RWPE2 (cell line): ENCODE measurements at regions not wholly inside any gene's neighbourhood (a gene's known extent, or its start where the extent isn't known, plus 50 kb on each side); places are given as distances from the start of the nearest gene placed in this dataset.

Source experiments
- ATAC-seq: fragments of 200-7000 bp; cut with Tn5 transposase; 3 replicates; pipeline ENCODE4 v1.9.1; 2021; ENCODE audit warnings: low read depth
- DNase-seq: peaks from one replicate; pipeline ENCODE4 v3.0.0-alpha.2; 2020; ENCODE audit warnings: low spot score
- H3K27ac ChIP-seq: fragments of 450-650 bp; 2 replicates; pipeline ENCODE4 v1.5.1; 2017; ENCODE audit warnings: mild to moderate bottlenecking; ENCODE audit not compliant: poor library complexity, severe bottlenecking
- H3K27me3 ChIP-seq: fragments of 250-450 bp; sonication (Bioruptor Pico); 2 replicates; pipeline ENCODE4 v1.5.1; 2021; ENCODE audit warnings: mild to moderate bottlenecking, moderate library complexity; ENCODE audit not compliant: insufficient read depth, poor library complexity, severe bottlenecking
- H3K36me3 ChIP-seq: fragments of 250-450 bp; sonication (Bioruptor Pico); 2 replicates; pipeline ENCODE4 v1.5.1; 2020; ENCODE audit warnings: low read depth, mild to moderate bottlenecking, moderate library complexity
- H3K4me1 ChIP-seq: fragments of 250-450 bp; sonication (Bioruptor Pico); 2 replicates; pipeline ENCODE4 v1.5.1; 2021; ENCODE audit warnings: mild to moderate bottlenecking, moderate library complexity; ENCODE audit not compliant: insufficient read depth, poor library complexity, severe bottlenecking
- H3K4me3 ChIP-seq: fragments of 250-450 bp; sonication (Bioruptor Pico); 2 replicates; pipeline ENCODE4 v1.5.1; 2021; ENCODE audit warnings: mild to moderate bottlenecking, moderate library complexity; ENCODE audit not compliant: severe bottlenecking
- H3K9me3 ChIP-seq: fragments of 250-450 bp; sonication (Bioruptor Pico); 2 replicates; pipeline ENCODE4 v1.5.1; 2021; ENCODE audit warnings: mild to moderate bottlenecking, moderate library complexity; ENCODE audit not compliant: severe bottlenecking
- CTCF ChIP-seq: fragments of 450-650 bp; IDR thresholded peaks from one replicate; pipeline ENCODE4 v1.5.1; 2017; ENCODE audit warnings: mild to moderate bottlenecking, moderate library complexity; ENCODE audit not compliant: poor library complexity, severe bottlenecking

- DNase-seq: no peak
- Histone ChIP-seq H3K9me3 (peaks cover 2% of the 10 kb centered on the region), H3K4me1 (no peaks in the 10 kb centered on the region), H3K36me3 (0 out of 2 replicates have a peak, but pooled peaks cover 3% of the 10 kb centered on the region), H3K4me3 (no peak overlapping the region), H3K27ac (no peak overlapping the region), H3K27me3 (no peaks in the 10 kb centered on the region)
- ATAC-seq: no peak
- TF ChIP-seq CTCF: no peak
Measured at GRCh38 chr6:145260484-145261175, 474.7 kb downstream of the EPM2A start.

- Histone ChIP-seq H3K36me3 (0 out of 2 replicates have a peak, but pooled peaks cover 3% of the 10 kb centered on the region), H3K4me3 (no peak overlapping the region), H3K27me3 (no peaks in the 10 kb centered on the region), H3K4me1 (no peaks in the 10 kb centered on the region), H3K9me3 (peaks cover 2% of the 10 kb centered on the region), H3K27ac (no peak overlapping the region)
- ATAC-seq: no peak
- no peak for DNase-seq
- no peak for TF ChIP-seq CTCF
Measured at GRCh38 chr6:145261758-145262157, 473.6 kb downstream of the EPM2A start.

GRCh38 chr6:145262771-145263170, 472.5 kb downstream of the EPM2A start:
- H3K27ac ChIP-seq: no peak overlapping the region
- peaks cover 2% of the 10 kb centered on the region for H3K9me3 ChIP-seq
- 0 out of 2 replicates have a peak, but pooled peaks cover 3% of the 10 kb centered on the region for H3K36me3 ChIP-seq
- ATAC-seq (no peak), DNase-seq (no peak)
- H3K4me3 ChIP-seq: no peak overlapping the region
- no peak for TF ChIP-seq CTCF
- no peaks in the 10 kb centered on the region for H3K4me1 ChIP-seq
- H3K27me3 ChIP-seq: no peaks in the 10 kb centered on the region

GRCh38 chr6:145263778-145264211, 471.5 kb downstream of the EPM2A start:
- H3K4me1 ChIP-seq: no peaks in the 10 kb centered on the region
- no peak for DNase-seq
- peaks cover 2% of the 10 kb centered on the region for H3K9me3 ChIP-seq
- TF ChIP-seq CTCF: no peak
- H3K36me3 ChIP-seq: 0 out of 2 replicates have a peak, but pooled peaks cover 3% of the 10 kb centered on the region
- ATAC-seq: no peak
- no peak overlapping the region for H3K27ac ChIP-seq
- no peak overlapping the region for H3K4me3 ChIP-seq
- no peaks in the 10 kb centered on the region for H3K27me3 ChIP-seq

- Histone ChIP-seq H3K27me3 (no peaks in the 10 kb centered on the region), H3K36me3 (no peaks in the 10 kb centered on the region), H3K9me3 (peaks cover 1% of the 10 kb centered on the region), H3K4me3 (no peak overlapping the region), H3K27ac (no peak overlapping the region), H3K4me1 (no peaks in the 10 kb centered on the region)
- ATAC-seq (no peak), DNase-seq (no peak)
- TF ChIP-seq CTCF: no peak
Measured at GRCh38 chr6:145266432-145267075, 468.8 kb downstream of the EPM2A start.
